ENCODE measurements at regions not wholly inside any gene's neighbourhood (a gene's known extent, or its start where the extent isn't known, plus 50 kb on each side); places are given as distances from the start of the nearest gene placed in this dataset.

- DNase-seq = no peak
- Histone ChIP-seq H3K4me3 (ENCODE audit: low read length) (no peak overlapping the region), H3K4me1 (ENCODE audit: control insufficient read depth, insufficient read depth, low read length) (peaks cover 34% of the 10 kb centered on the region), H3K9me3 (ENCODE audit: control insufficient read depth, insufficient read depth, low read length) (no peaks in the 10 kb centered on the region), H3K27ac (ENCODE audit: low read length) (no peak overlapping the region), H3K27me3 (ENCODE audit: control insufficient read depth, insufficient read depth, low read length) (no peaks in the 10 kb centered on the region), H3K36me3 (ENCODE audit: control insufficient read depth, insufficient read depth, low read length) (no peaks in the 10 kb centered on the region)
- WGBS (ENCODE audit: insufficient coverage) = 85% methylated on average over 15 of the region's 15 CpGs
- Mint-ChIP-seq H3K27me3 (ENCODE audit: low read depth in 2 of 2) (peaks cover 0 to 6% of the 10 kb centered on the region in 2 donors), H3K4me3 (no peak overlapping the region), H3K36me3 (no peaks in the 10 kb centered on the region), H3K27ac (no peak overlapping the region), H3K9me3 (no peaks in the 10 kb centered on the region), H3K4me1 (peaks cover 17 to 18% of the 10 kb centered on the region in 2 donors)
- intact Hi-C loops (cut with micrococcal nuclease) = no loop called here
- ATAC-seq = no peak
- TF ChIP-seq CTCF (IDR thresholded peaks at IDR 0.05) = no peak
Measured at GRCh38 chr3:196141052-196141865, 59.4 kb upstream of the TFRC start.

GRCh38 chr3:196140224-196140623 lies 58.3 kb upstream of the TFRC start:
- no peak for ATAC-seq
- WGBS (ENCODE audit: insufficient coverage) = 59% methylated on average over 12 of the region's 12 CpGs
- DNase-seq = no peak
- Mint-ChIP-seq H3K36me3 (no peaks in the 10 kb centered on the region), H3K4me1 (peaks cover 17 to 18% of the 10 kb centered on the region in 2 donors), H3K4me3 (no peak overlapping the region), H3K9me3 (no peaks in the 10 kb centered on the region), H3K27ac (no peak overlapping the region), H3K27me3 (ENCODE audit: low read depth in 2 of 2) (peaks cover 0 to 6% of the 10 kb centered on the region in 2 donors)
- Histone ChIP-seq H3K4me1 (ENCODE audit: control insufficient read depth, insufficient read depth, low read length) (peaks cover 34% of the 10 kb centered on the region), H3K4me3 (ENCODE audit: low read length) (no peak overlapping the region), H3K27ac (ENCODE audit: low read length) (no peak overlapping the region), H3K9me3 (ENCODE audit: control insufficient read depth, insufficient read depth, low read length) (no peaks in the 10 kb centered on the region), H3K27me3 (ENCODE audit: control insufficient read depth, insufficient read depth, low read length) (no peaks in the 10 kb centered on the region), H3K36me3 (ENCODE audit: control insufficient read depth, insufficient read depth, low read length) (no peaks in the 10 kb centered on the region)
- TF ChIP-seq CTCF (IDR thresholded peaks at IDR 0.05) = no peak
- intact Hi-C loops (cut with micrococcal nuclease) = no loop called here

- Histone ChIP-seq H3K27me3 (ENCODE audit: control insufficient read depth, insufficient read depth, low read length) (no peaks in the 10 kb centered on the region), H3K4me3 (ENCODE audit: low read length) (no peak overlapping the region), H3K27ac (ENCODE audit: low read length) (no peak overlapping the region), H3K4me1 (ENCODE audit: control insufficient read depth, insufficient read depth, low read length) (peaks cover 26% of the 10 kb centered on the region), H3K36me3 (ENCODE audit: control insufficient read depth, insufficient read depth, low read length) (no peaks in the 10 kb centered on the region), H3K9me3 (ENCODE audit: control insufficient read depth, insufficient read depth, low read length) (no peaks in the 10 kb centered on the region)
- Mint-ChIP-seq H3K4me1 (peaks cover 9 to 10% of the 10 kb centered on the region in 2 donors), H3K36me3 (no peaks in the 10 kb centered on the region), H3K4me3 (no peak overlapping the region), H3K27ac (no peak overlapping the region), H3K9me3 (no peaks in the 10 kb centered on the region), H3K27me3 (ENCODE audit: low read depth in 2 of 2) (peaks cover 0 to 6% of the 10 kb centered on the region in 2 donors)
- WGBS (ENCODE audit: insufficient coverage) = 96% methylated on average over 7 of the region's 7 CpGs
- ATAC-seq (no peak), DNase-seq (no peak)
- intact Hi-C loops (cut with micrococcal nuclease) = no loop called here
- no peak for TF ChIP-seq CTCF (IDR thresholded peaks at IDR 0.05)
Measured at GRCh38 chr3:196139281-196139680, 57.4 kb upstream of the TFRC start.
